Testis (tissue), 2 donors: ENCODE measurements at regions not wholly inside any gene's neighbourhood (a gene's known extent, or its start where the extent isn't known, plus 50 kb on each side); places are given as distances from the start of the nearest gene placed in this dataset.

Experiments
- CTCF ChIP-seq, 3 experiments: fragments of 450-650 bp in 2 of 3; fragments of 200-600 bp in 1 of 3; sonication (generic) in 1 of 3; IDR thresholded peaks; one replicate each; pipeline ENCODE4 v1.5.1; 2016 to 2019; ENCODE audit warnings: antibody characterized with exemption in 3 of 3, mild to moderate bottlenecking in 2 of 3, moderate library complexity in 1 of 3
- POLR2A ChIP-seq: fragments of 450-650 bp; IDR thresholded peaks from one replicate; pipeline ENCODE4 v1.6.1; 2017; ENCODE audit warnings: antibody characterized with exemption, mild to moderate bottlenecking, moderate library complexity

- TF ChIP-seq CTCF (IDR thresholded peaks at IDR 0.05): no peak
- no peak for TF ChIP-seq POLR2A
Observed at GRCh38 chr5:116799401-116799800, 224.8 kb upstream of the SEMA6A start.
